HCT116 (cell line): ENCODE measurements at regions not wholly inside any gene's neighbourhood (a gene's known extent, or its start where the extent isn't known, plus 50 kb on each side); places are given as distances from the start of the nearest gene placed in this dataset.

Experiments
- ATAC-seq: fragments of 200-7000 bp; cut with Tn5 transposase; 2 replicates; pipeline ENCODE4 v1.9.1; 2020; ENCODE audit warnings: mild to moderate bottlenecking, moderate library complexity
- BruUV-seq: library from RNA; stranded (reverse); fragments of 400-500 nt; replicated peaks from 2 replicates; lab custom pipeline; 2021; lab: Mats Ljungman, UMichigan
- CTCF ChIA-PET: fragments of 300-600 bp; sonication (Branson Sonifier 250); formaldehyde crosslinking; loops from one replicate; lab custom pipeline; 2021; ENCODE audit warnings: antibody characterized with exemption; lab: Charles Lee
- POLR2A ChIA-PET: fragments of 300-600, 350-600 bp; sonication (Branson Sonifier 250); formaldehyde crosslinking; loops from one replicate; lab custom pipeline; 2021; ENCODE audit warnings: antibody characterized with exemption; lab: Charles Lee
- RAD21 ChIA-PET, 2 experiments: fragments of 300-600 bp; sonication (Branson Sonifier 250); formaldehyde crosslinking; loops; one replicate each; lab custom pipeline; 2023; ENCODE audit warnings: low total read pairs in 2 of 2; ENCODE audit not compliant: uncharacterized antibody in 2 of 2, unreplicated experiment in 2 of 2, low non-redundant PET in 1 of 2; lab: Charles Lee
- DNase-seq: peaks from one replicate; pipeline ENCODE4 v3.0.0-alpha.2; 2010; ENCODE audit warnings: low read depth, low spot score
- H2AFZ ChIP-seq: fragments of 200-600 bp; shearing (Covaris generic), sonication (generic); 2 replicates; pipeline ENCODE4 v1.6.1; 2017; ENCODE audit warnings: low read depth, mixed run types, mixed read lengths, antibody characterized with exemption, low read length; ENCODE audit not compliant: poor library complexity, severe bottlenecking
- H3K27ac ChIP-seq: 2 replicates; pipeline ENCODE4 v1.5.1; 2012; ENCODE audit warnings: low read depth, low read length
- H3K27me3 ChIP-seq: fragments of 200-600 bp; sonication (generic); 2 replicates; pipeline ENCODE4 v1.6.1; 2016; ENCODE audit warnings: mixed run types, low read length, mixed read lengths; ENCODE audit not compliant: insufficient read depth
- H3K36me3 ChIP-seq, 2 experiments: fragments of 200-500 bp in 1 of 2; fragments of 200-600 bp in 1 of 2; sonication (Bioruptor generic) in 1 of 2; sonication (generic) in 1 of 2; 2 replicates each; pipeline versions ENCODE4 v1.5.1 to v1.6.1; 2014 to 2016; ENCODE audit warnings: low read length in 2 of 2, inconsistent platforms in 1 of 2, mixed read lengths in 1 of 2, mixed run types in 1 of 2; ENCODE audit not compliant: insufficient read depth in 2 of 2, control insufficient read depth in 1 of 2
- H3K4me1 ChIP-seq, 2 experiments: fragments of 200-600 bp in 1 of 2; sonication (generic) in 1 of 2; 2 replicates each; pipeline versions ENCODE4 v1.5.1 to v1.6.1; 2012 to 2017; ENCODE audit warnings: low read length in 2 of 2, inconsistent platforms in 1 of 2, mild to moderate bottlenecking in 1 of 2, mixed read lengths in 1 of 2, mixed run types in 1 of 2, moderate library complexity in 1 of 2; ENCODE audit not compliant: insufficient read depth in 2 of 2, control insufficient read depth in 1 of 2
- H3K4me2 ChIP-seq: fragments of 200-600 bp; sonication (generic); 2 replicates; pipeline ENCODE4 v1.6.1; 2017; ENCODE audit warnings: mixed run types, low read length, mixed read lengths
- H3K4me3 ChIP-seq, 2 experiments: fragments of 200-600 bp in 1 of 2; sonication (generic) in 1 of 2; replicated peaks in 1 of 2; 2 replicates each; pipeline ENCODE4 v1.5.1; 2011 to 2016; ENCODE audit warnings: low read length in 2 of 2, control low read depth in 1 of 2, low read depth in 1 of 2, mild to moderate bottlenecking in 1 of 2, mixed read lengths in 1 of 2, mixed run types in 1 of 2
- H3K79me2 ChIP-seq: fragments of 200-600 bp; sonication (generic); 2 replicates; pipeline ENCODE4 v1.6.1; 2017; ENCODE audit warnings: mild to moderate bottlenecking, mixed run types, low read length, moderate library complexity, mixed read lengths; ENCODE audit not compliant: insufficient read depth
- H3K9ac ChIP-seq: fragments of 200-600 bp; sonication (generic); 2 replicates; pipeline ENCODE4 v1.6.1; 2016; ENCODE audit warnings: low read length, mixed read lengths
- H3K9me2 ChIP-seq: fragments of 200-600 bp; sonication (generic), shearing (Covaris generic); 2 replicates; pipeline ENCODE4 v1.6.1; 2017; ENCODE audit warnings: mixed run types, mild to moderate bottlenecking, moderate library complexity; ENCODE audit not compliant: insufficient read depth
- H3K9me3 ChIP-seq, 2 experiments: fragments of 200-500 bp in 1 of 2; fragments of 200-600 bp in 1 of 2; sonication (Bioruptor generic) in 1 of 2; sonication (generic) in 1 of 2; 2 replicates each; pipeline ENCODE4 v1.6.1; 2014 to 2017; ENCODE audit warnings: low read length in 2 of 2, mixed read lengths in 2 of 2, inconsistent platforms in 1 of 2, low read depth in 1 of 2, mild to moderate bottlenecking in 1 of 2, mixed run types in 1 of 2, moderate library complexity in 1 of 2; ENCODE audit not compliant: control insufficient read depth in 1 of 2, insufficient read depth in 1 of 2
- H4K20me1 ChIP-seq: fragments of 200-600 bp; sonication (generic), shearing (Covaris generic); 2 replicates; pipeline ENCODE4 v1.6.1; 2017; ENCODE audit warnings: mixed run types, mild to moderate bottlenecking, moderate library complexity; ENCODE audit not compliant: insufficient read depth
- CBX3 ChIP-seq: IDR thresholded peaks from 2 replicates; pipeline ENCODE4 v1.6.1; 2012; ENCODE audit warnings: low read depth
- CEBPB ChIP-seq: IDR thresholded peaks from 2 replicates; pipeline ENCODE4 v1.6.1; 2012; ENCODE audit warnings: low read depth
- CTCF ChIP-seq, 3 experiments: fragments of 200-600 bp in 1 of 3; sonication (generic) in 1 of 3; IDR thresholded peaks in 2 of 3; conservative IDR thresholded peaks in 1 of 3; 2 replicates each; pipeline ENCODE4 v1.5.1; 2012 to 2017; ENCODE audit warnings: low read depth in 2 of 3, low read length in 2 of 3, antibody characterized with exemption in 1 of 3, borderline replicate concordance in 1 of 3, control low read depth in 1 of 3, mild to moderate bottlenecking in 1 of 3, mixed read lengths in 1 of 3, mixed run types in 1 of 3, moderate library complexity in 1 of 3; ENCODE audit not compliant: insufficient read depth in 1 of 3
- EGR1 ChIP-seq: IDR thresholded peaks from 2 replicates; pipeline ENCODE4 v1.6.1; 2012; ENCODE audit warnings: low read depth
- ELF1 ChIP-seq: IDR thresholded peaks from 2 replicates; pipeline ENCODE4 v1.6.1; 2012; ENCODE audit warnings: low read depth, borderline replicate concordance
- EZH2 ChIP-seq: fragments of 200-600 bp; sonication (generic); IDR thresholded peaks from 2 replicates; pipeline ENCODE4 v1.6.1; 2017; ENCODE audit warnings: antibody characterized with exemption, mixed run types
- FOSL1 ChIP-seq: IDR thresholded peaks from 2 replicates; pipeline ENCODE4 v1.6.1; 2012; ENCODE audit warnings: low read depth
- JUND ChIP-seq: IDR thresholded peaks from 2 replicates; pipeline ENCODE4 v1.6.1; 2012
- MAX ChIP-seq: IDR thresholded peaks from 2 replicates; pipeline ENCODE4 v1.6.1; 2012
- POLR2A ChIP-seq: IDR thresholded peaks from 2 replicates; pipeline ENCODE4 v1.7.0; 2011; ENCODE audit warnings: borderline replicate concordance; ENCODE audit not compliant: insufficient read depth, insufficient read length; ENCODE audit errors: extremely low read depth
- POLR2AphosphoS5 ChIP-seq: IDR thresholded peaks from 2 replicates; pipeline ENCODE4 v1.6.1; 2011; ENCODE audit warnings: mild to moderate bottlenecking, low read depth, low read length, moderate library complexity
- RAD21 ChIP-seq: IDR thresholded peaks from 2 replicates; pipeline ENCODE4 v1.6.1; 2012; ENCODE audit warnings: low read depth, mild to moderate bottlenecking
- SP1 ChIP-seq: IDR thresholded peaks from 2 replicates; pipeline ENCODE4 v1.6.1; 2012; ENCODE audit warnings: low read depth
- SRF ChIP-seq: IDR thresholded peaks from 2 replicates; pipeline ENCODE4 v1.6.1; 2012; ENCODE audit warnings: low read depth
- TCF7L2 ChIP-seq: IDR thresholded peaks from 2 replicates; pipeline ENCODE4 v1.7.0; 2011; ENCODE audit warnings: borderline replicate concordance, inconsistent platforms; ENCODE audit not compliant: insufficient read depth, insufficient read length; ENCODE audit errors: extremely low read depth
- ZNF274 ChIP-seq: fragments of 200-500 bp; sonication (Bioruptor generic); IDR thresholded peaks from 2 replicates; pipeline ENCODE4 v1.6.1; 2014; ENCODE audit warnings: mild to moderate bottlenecking, low read depth, low read length, inconsistent platforms
- intact Hi-C: fragments of 100-400 bp; cut with micrococcal nuclease; formaldehyde crosslinking; loops from 2 replicates; pipeline ENCODE4 v1.10.0; 2022
- TF ChIP-seq, protein P1 (sequence below): IDR thresholded peaks from 2 replicates; pipeline ENCODE4 v1.6.1; 2011; ENCODE audit warnings: mild to moderate bottlenecking, low read length, moderate library complexity; ENCODE audit not compliant: insufficient replicate concordance; ENCODE audit errors: extremely low read depth
- TF ChIP-seq, protein P2 (sequence below): IDR thresholded peaks from 2 replicates; pipeline ENCODE4 v1.6.1; 2012

DNA sequence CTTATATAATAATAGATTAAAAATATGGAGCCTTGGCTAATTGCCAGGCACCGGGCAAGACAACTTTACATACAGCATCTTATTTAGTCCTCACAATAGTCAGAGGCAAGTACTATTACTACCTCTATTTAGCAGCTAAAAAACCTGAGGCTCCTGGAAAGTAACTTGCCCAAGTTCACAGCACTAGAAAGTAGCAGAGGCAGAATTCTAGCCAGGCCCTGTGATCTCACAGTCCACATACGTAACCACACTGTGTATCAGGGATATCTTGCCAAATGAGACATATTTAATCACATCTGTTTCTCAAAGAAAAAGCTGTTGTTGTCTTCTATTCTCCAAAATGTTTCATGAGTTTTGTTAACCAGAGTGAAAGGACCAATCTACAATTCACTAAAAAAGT is 378.5 kb downstream of the PLPP3 start (continued):
- TF ChIP-seq, protein P1, sequence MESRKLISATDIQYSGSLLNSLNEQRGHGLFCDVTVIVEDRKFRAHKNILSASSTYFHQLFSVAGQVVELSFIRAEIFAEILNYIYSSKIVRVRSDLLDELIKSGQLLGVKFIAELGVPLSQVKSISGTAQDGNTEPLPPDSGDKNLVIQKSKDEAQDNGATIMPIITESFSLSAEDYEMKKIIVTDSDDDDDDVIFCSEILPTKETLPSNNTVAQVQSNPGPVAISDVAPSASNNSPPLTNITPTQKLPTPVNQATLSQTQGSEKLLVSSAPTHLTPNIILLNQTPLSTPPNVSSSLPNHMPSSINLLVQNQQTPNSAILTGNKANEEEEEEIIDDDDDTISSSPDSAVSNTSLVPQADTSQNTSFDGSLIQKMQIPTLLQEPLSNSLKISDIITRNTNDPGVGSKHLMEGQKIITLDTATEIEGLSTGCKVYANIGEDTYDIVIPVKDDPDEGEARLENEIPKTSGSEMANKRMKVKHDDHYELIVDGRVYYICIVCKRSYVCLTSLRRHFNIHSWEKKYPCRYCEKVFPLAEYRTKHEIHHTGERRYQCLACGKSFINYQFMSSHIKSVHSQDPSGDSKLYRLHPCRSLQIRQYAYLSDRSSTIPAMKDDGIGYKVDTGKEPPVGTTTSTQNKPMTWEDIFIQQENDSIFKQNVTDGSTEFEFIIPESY = no peak
- TF ChIP-seq, protein P2, sequence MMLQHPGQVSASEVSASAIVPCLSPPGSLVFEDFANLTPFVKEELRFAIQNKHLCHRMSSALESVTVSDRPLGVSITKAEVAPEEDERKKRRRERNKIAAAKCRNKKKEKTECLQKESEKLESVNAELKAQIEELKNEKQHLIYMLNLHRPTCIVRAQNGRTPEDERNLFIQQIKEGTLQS = no peak

GRCh38 chr1:56200442-56200841 is 378.9 kb downstream of the PLPP3 start:
- Histone ChIP-seq H3K9me2 (no peaks in the 10 kb centered on the region), H3K4me1 (no peaks in the 10 kb centered on the region), H3K79me2 (no peaks in the 10 kb centered on the region), H3K27me3 (no peaks in the 10 kb centered on the region), H2AFZ (no peak overlapping the region), H3K36me3 (no peaks in the 10 kb centered on the region), H3K4me3 (no peak overlapping the region), H3K9ac (no peak overlapping the region), H3K27ac (no peak overlapping the region), H4K20me1 (no peaks in the 10 kb centered on the region), H3K9me3 (no peaks in the 10 kb centered on the region), H3K4me2 (no peak overlapping the region)
- no TSS peak for BruUV-seq
- CTCF ChIA-PET = no interaction called here
- intact Hi-C loops = no loop called here
- TF ChIP-seq EGR1 (no peak), POLR2A (no peak), JUND (no peak), POLR2AphosphoS5 (no peak), CEBPB (no peak), FOSL1 (no peak), CBX3 (no peak), SP1 (no peak), SRF (no peak), EZH2 (no peak), TCF7L2 (no peak), ZNF274 (no peak), RAD21 (no peak), CTCF (IDR thresholded peaks at IDR 0.05 in 2 of 3, conservative IDR thresholded peaks at IDR 0.05 in 1 of 3; ENCODE audit: borderline replicate concordance in 1 of 3, insufficient read depth in 1 of 3, low read depth in 2 of 3, low read length in 2 of 3) (no peak), ELF1 (no peak), MAX (no peak)
- TF ChIP-seq, protein P1 = no peak
- TF ChIP-seq, protein P2 = no peak
- DNase-seq = no peak
- no peak for ATAC-seq
- POLR2A ChIA-PET = no interaction called here
- RAD21 ChIA-PET = no interaction called here
